CD14-positive monocyte (primary cell): ENCODE measurements at regions not wholly inside any gene's neighbourhood (a gene's known extent, or its start where the extent isn't known, plus 50 kb on each side); places are given as distances from the start of the nearest gene placed in this dataset.

Source experiments
- DNase-seq, 3 donors: peaks; one replicate each; pipeline ENCODE4 v3.0.0-alpha.2; 2011 to 2022
- H2AFZ ChIP-seq: 2 replicates; pipeline ENCODE4 v1.6.0; 2012; ENCODE audit warnings: mild to moderate bottlenecking, low read depth, low read length, inconsistent platforms; ENCODE audit not compliant: insufficient read depth, poor library complexity, severe bottlenecking
- H3K27ac ChIP-seq, 2 donors: 1 replicate in 1 of 2; 2 replicates in 1 of 2; pipeline ENCODE4 v1.5.1; 2012 to 2013; ENCODE audit warnings: low read length in 2 of 2, control low read depth in 1 of 2, inconsistent platforms in 1 of 2, low read depth in 1 of 2, mild to moderate bottlenecking in 1 of 2
- H3K27me3 ChIP-seq, 2 donors: one replicate each; pipeline versions ENCODE4 v1.6.0 to v1.6.1; 2011 to 2013; ENCODE audit warnings: low read length in 2 of 2; ENCODE audit not compliant: control insufficient read depth in 2 of 2, insufficient read depth in 2 of 2
- H3K36me3 ChIP-seq, 2 donors: replicated peaks in 1 of 2; 1 replicate in 1 of 2; 2 replicates in 1 of 2; pipeline versions ENCODE4 v1.5.1 to v1.6.1; 2012 to 2013; ENCODE audit warnings: low read length in 2 of 2, control low read depth in 1 of 2, inconsistent platforms in 1 of 2, mild to moderate bottlenecking in 1 of 2; ENCODE audit not compliant: insufficient read depth in 2 of 2, control insufficient read depth in 1 of 2
- H3K4me1 ChIP-seq, 2 donors: 1 replicate in 1 of 2; 2 replicates in 1 of 2; pipeline versions ENCODE4 v1.5.1 to v1.6.1; 2012 to 2013; ENCODE audit warnings: low read length in 2 of 2, control low read depth in 1 of 2, inconsistent platforms in 1 of 2, mild to moderate bottlenecking in 1 of 2, moderate library complexity in 1 of 2; ENCODE audit not compliant: insufficient read depth in 2 of 2, control insufficient read depth in 1 of 2
- H3K4me2 ChIP-seq: replicated peaks from 2 replicates; pipeline ENCODE3; 2012; ENCODE audit warnings: low read length, moderate library complexity, mild to moderate bottlenecking; ENCODE audit not compliant: poor library complexity, severe bottlenecking; ENCODE audit errors: extremely low read depth
- H3K4me3 ChIP-seq, 3 experiments: fragments of 200-600 bp in 1 of 3; sonication (generic) in 1 of 3; replicated peaks in 1 of 3; 1 replicate in 2 of 3; 2 replicates in 1 of 3; pipeline ENCODE4 v1.5.1; 2011 to 2013; ENCODE audit warnings: low read length in 3 of 3, mild to moderate bottlenecking in 3 of 3, control low read depth in 2 of 3, low read depth in 2 of 3, inconsistent platforms in 1 of 3, moderate library complexity in 1 of 3
- H3K79me2 ChIP-seq: 2 replicates; pipeline ENCODE4 v1.6.0; 2012; ENCODE audit warnings: mild to moderate bottlenecking, control low read depth, inconsistent platforms, low read length, moderate library complexity; ENCODE audit not compliant: insufficient read depth
- H3K9ac ChIP-seq: 2 replicates; pipeline ENCODE4 v1.6.0; 2017; ENCODE audit warnings: low read length, mild to moderate bottlenecking; ENCODE audit not compliant: insufficient read depth, poor library complexity, severe bottlenecking
- H3K9me3 ChIP-seq, 2 donors: replicated peaks in 1 of 2; 1 replicate in 1 of 2; 2 replicates in 1 of 2; pipeline versions ENCODE4 v1.5.1 to v1.6.1; 2012 to 2013; ENCODE audit warnings: low read length in 2 of 2, control low read depth in 1 of 2; ENCODE audit not compliant: control insufficient read depth in 1 of 2, insufficient read depth in 1 of 2
- H4K20me1 ChIP-seq: 2 replicates; pipeline ENCODE4 v1.6.0; 2012; ENCODE audit warnings: mild to moderate bottlenecking, low read length, control low read depth, moderate library complexity; ENCODE audit not compliant: insufficient read depth
- H3K27ac Mint-ChIP-seq, 7 donors: one replicate each; pipeline ENCODE4 v1.8.0; 2020; ENCODE audit warnings: mild to moderate bottlenecking in 7 of 7, mixed read lengths in 7 of 7, moderate library complexity in 6 of 7, inconsistent platforms in 2 of 7
- H3K27me3 Mint-ChIP-seq, 3 donors: one replicate each; pipeline ENCODE4 v1.8.0; 2021 to 2022; ENCODE audit warnings: low read depth in 3 of 3, mild to moderate bottlenecking in 3 of 3, mixed read lengths in 3 of 3, moderate library complexity in 3 of 3, inconsistent platforms in 1 of 3
- H3K36me3 Mint-ChIP-seq, 2 donors: one replicate each; pipeline ENCODE4 v1.8.0; 2020; ENCODE audit warnings: mixed read lengths in 2 of 2, inconsistent platforms in 1 of 2, mild to moderate bottlenecking in 1 of 2
- H3K4me1 Mint-ChIP-seq: one replicate; pipeline ENCODE4 v1.8.0; 2020; ENCODE audit warnings: mild to moderate bottlenecking, mixed read lengths
- H3K4me3 Mint-ChIP-seq, 2 donors: one replicate each; pipeline ENCODE4 v1.8.0; 2020; ENCODE audit warnings: mild to moderate bottlenecking in 2 of 2, mixed read lengths in 2 of 2, moderate library complexity in 1 of 2
- H3K9me3 Mint-ChIP-seq, 7 donors: one replicate each; pipeline ENCODE4 v1.8.0; 2020 to 2022; ENCODE audit warnings: mixed read lengths in 7 of 7, mild to moderate bottlenecking in 6 of 7, moderate library complexity in 6 of 7, inconsistent platforms in 2 of 7
- CTCF ChIP-seq: fragments of 200-600 bp; IDR thresholded peaks from one replicate; pipeline ENCODE4 v1.8.0; 2022; ENCODE audit warnings: antibody characterized with exemption, mild to moderate bottlenecking
- WGBS: methylation state at CpG from one replicate; pipeline ENCODE4 v1.1.5; 2013; ENCODE audit warnings: missing lambda C conversion rate; ENCODE audit not compliant: insufficient coverage; 5-methylcytosine and 5-hydroxymethylcytosine counted together
- intact Hi-C, 2 donors: fragments of 100-400 bp; cut with micrococcal nuclease; formaldehyde crosslinking; loops; one replicate each; pipeline versions ENCODE4 v1.15.0 to v1.15.1; 2023

- H3K36me3 Mint-ChIP-seq: no peaks in the 10 kb centered on the region
- Histone ChIP-seq H3K4me2 (no peak overlapping the region), H3K4me3 (no peak overlapping the region), H3K27me3 (no peaks in the 10 kb centered on the region), H3K9me3 (peaks cover 0 to 15% of the 10 kb centered on the region in 2 donors), H2AFZ (no peak overlapping the region), H3K79me2 (no peaks in the 10 kb centered on the region), H3K4me1 (no peaks in the 10 kb centered on the region), H3K27ac (no peak overlapping the region), H4K20me1 (no peaks in the 10 kb centered on the region), H3K36me3 (no peaks in the 10 kb centered on the region), H3K9ac (no peak overlapping the region)
- peaks cover 0 to 4% (median 2%) of the 10 kb centered on the region in 7 donors for H3K9me3 Mint-ChIP-seq
- H3K27me3 Mint-ChIP-seq: no peaks in the 10 kb centered on the region
- 67% methylated on average over 1 of the region's 5 CpGs for WGBS
- no peaks in the 10 kb centered on the region for H3K4me1 Mint-ChIP-seq
- no peak overlapping the region for H3K4me3 Mint-ChIP-seq
- no peak for TF ChIP-seq CTCF
- no peak for DNase-seq
- H3K27ac Mint-ChIP-seq: no peak overlapping the region
- intact Hi-C loops: no loop called here
Measured at GRCh38 chr7:51501620-51502019, 185.0 kb upstream of the COBL start.

GRCh38 chr7:51482976-51483375, 166.4 kb upstream of the COBL start:
- no peak overlapping the region for H3K4me2 ChIP-seq
- no peak for TF ChIP-seq CTCF
- no peaks in the 10 kb centered on the region for H3K27me3 ChIP-seq
- no peak overlapping the region for H2AFZ ChIP-seq
- Mint-ChIP-seq H3K27me3 (peaks cover 0 to 3% (median 0%) of the 10 kb centered on the region in 3 donors), H3K36me3 (no peaks in the 10 kb centered on the region), H3K9me3 (peaks cover 0 to 29% (median 6%) of the 10 kb centered on the region in 7 donors), H3K4me1 (no peaks in the 10 kb centered on the region), H3K4me3 (no peak overlapping the region), H3K27ac (no peak overlapping the region)
- 94% methylated on average over 2 of the region's 2 CpGs for WGBS
- H3K4me1 ChIP-seq: no peaks in the 10 kb centered on the region
- no peak overlapping the region for H3K9ac ChIP-seq
- H3K27ac ChIP-seq: no peak overlapping the region
- DNase-seq: no peak
- H3K9me3 ChIP-seq: peaks cover 0 to 11% of the 10 kb centered on the region in 2 donors
- H3K36me3 ChIP-seq: no peaks in the 10 kb centered on the region
- H3K79me2 ChIP-seq: no peaks in the 10 kb centered on the region
- no peak overlapping the region for H3K4me3 ChIP-seq
- intact Hi-C loops: no loop called here
- H4K20me1 ChIP-seq: no peaks in the 10 kb centered on the region
